SK-N-SH (cell line): ENCODE measurements at regions not wholly inside any gene's neighbourhood (a gene's known extent, or its start where the extent isn't known, plus 50 kb on each side); places are given as distances from the start of the nearest gene placed in this dataset.

Experiments used
- CTCF ChIA-PET: fragments of 300-600, 350-600 bp; formaldehyde crosslinking; extraction: SDS; loops from one replicate; lab custom pipeline; 2021; lab: Yijun Ruan, JAX
- POLR2A ChIA-PET: fragments of 350-600 bp; sonication (Branson Sonifier 250); formaldehyde crosslinking; extraction: SDS; loops from one replicate; lab custom pipeline; 2020; ENCODE audit warnings: antibody characterized with exemption, inconsistent platforms; lab: Yijun Ruan, JAX
- DNase-seq: peaks from one replicate; pipeline ENCODE4 v3.0.0; 2012
- H2AFZ ChIP-seq: fragments of 200-600 bp; sonication (generic); 2 replicates; pipeline ENCODE4 v1.8.1; 2016; ENCODE audit warnings: antibody characterized with exemption, mild to moderate bottlenecking, low read depth
- H3F3A ChIP-seq: fragments of 200-600 bp; sonication (generic); replicated peaks from 2 replicates; pipeline ENCODE3; 2016; ENCODE audit warnings: antibody characterized with exemption, mild to moderate bottlenecking; ENCODE audit not compliant: insufficient read depth
- H3K27ac ChIP-seq, 2 experiments: fragments of 200-500 bp in 1 of 2; fragments of 200-600 bp in 1 of 2; sonication (Bioruptor generic) in 1 of 2; sonication (generic), shearing (Covaris generic) in 1 of 2; 2 replicates each; pipeline versions ENCODE4 v1.5.1 to v1.6.1; 2014 to 2016; ENCODE audit warnings: low read depth in 2 of 2, inconsistent platforms in 1 of 2, low read length in 1 of 2, mild to moderate bottlenecking in 1 of 2, mixed read lengths in 1 of 2
- H3K27me3 ChIP-seq: fragments of 200-600 bp; sonication (generic), shearing (Covaris generic); 2 replicates; pipeline ENCODE4 v1.6.1; 2016; ENCODE audit warnings: mixed run types; ENCODE audit not compliant: insufficient read depth
- H3K36me3 ChIP-seq, 2 experiments: fragments of 200-500 bp in 1 of 2; fragments of 200-600 bp in 1 of 2; sonication (Bioruptor generic) in 1 of 2; sonication (generic) in 1 of 2; replicated peaks in 1 of 2; 2 replicates each; pipeline versions ENCODE3 to v1.5.1; 2014 to 2016; ENCODE audit warnings: low read length in 1 of 2, mild to moderate bottlenecking in 1 of 2; ENCODE audit not compliant: insufficient read depth in 2 of 2, control insufficient read depth in 1 of 2
- H3K4me1 ChIP-seq, 2 experiments: fragments of 200-500 bp in 1 of 2; fragments of 200-600 bp in 1 of 2; sonication (Bioruptor generic) in 1 of 2; sonication (generic), shearing (Covaris generic) in 1 of 2; 2 replicates each; pipeline versions ENCODE4 v1.5.1 to v1.6.1; 2014 to 2016; ENCODE audit warnings: low read depth in 1 of 2, low read length in 1 of 2, mixed run types in 1 of 2; ENCODE audit not compliant: insufficient read depth in 2 of 2, control insufficient read depth in 1 of 2
- H3K4me2 ChIP-seq: fragments of 200-600 bp; sonication (generic), shearing (Covaris generic); 2 replicates; pipeline ENCODE4 v1.6.1; 2017; ENCODE audit warnings: mixed run types
- H3K4me3 ChIP-seq, 2 experiments: fragments of 200-500 bp in 1 of 2; fragments of 200-600 bp in 1 of 2; sonication (Bioruptor generic) in 1 of 2; sonication (generic), shearing (Covaris generic) in 1 of 2; 2 replicates each; pipeline versions ENCODE4 v1.5.1 to v1.8.1; 2014 to 2016; ENCODE audit warnings: low read depth in 2 of 2, inconsistent platforms in 1 of 2, low read length in 1 of 2, mild to moderate bottlenecking in 1 of 2, mixed read lengths in 1 of 2, moderate library complexity in 1 of 2
- H3K79me2 ChIP-seq: fragments of 200-600 bp; sonication (generic); 2 replicates; pipeline ENCODE4 v1.8.1; 2017; ENCODE audit warnings: mild to moderate bottlenecking; ENCODE audit not compliant: insufficient read depth
- H3K9ac ChIP-seq: fragments of 200-600 bp; sonication (generic); 2 replicates; pipeline ENCODE4 v1.6.1; 2017; ENCODE audit warnings: mixed run types
- H3K9me2 ChIP-seq: fragments of 200-600 bp; sonication (generic); 2 replicates; pipeline ENCODE4 v1.6.1; 2017; ENCODE audit warnings: mixed run types
- H3K9me3 ChIP-seq: fragments of 200-600 bp; sonication (generic); 2 replicates; pipeline ENCODE4 v1.6.1; 2017; ENCODE audit warnings: mixed run types, mild to moderate bottlenecking, moderate library complexity
- H4K20me1 ChIP-seq: fragments of 200-600 bp; sonication (generic); 2 replicates; pipeline ENCODE4 v1.6.1; 2017; ENCODE audit warnings: mild to moderate bottlenecking, mixed run types; ENCODE audit not compliant: insufficient read depth
- CHD2 ChIP-seq: fragments of 150-350 bp; IDR thresholded peaks from 2 replicates; pipeline ENCODE4 v1.6.1; 2018; ENCODE audit warnings: low read length; ENCODE audit not compliant: partially characterized antibody
- ELF1 ChIP-seq: IDR thresholded peaks from 2 replicates; pipeline ENCODE4 v1.4.0; 2012
- NFIC ChIP-seq: IDR thresholded peaks from 2 replicates; pipeline ENCODE4 v1.4.0; 2012; ENCODE audit warnings: borderline replicate concordance
- REST ChIP-seq: IDR thresholded peaks from 2 replicates; pipeline ENCODE4 v1.6.1; 2012; ENCODE audit warnings: mild to moderate bottlenecking, low read depth, low read length, moderate library complexity
- RFX5 ChIP-seq: IDR thresholded peaks from 2 replicates; pipeline ENCODE4 v1.6.1; 2012; ENCODE audit warnings: mild to moderate bottlenecking, improper control_type of control experiment, low read length
- TAF1 ChIP-seq: IDR thresholded peaks from 2 replicates; pipeline ENCODE4 v1.6.1; 2012; ENCODE audit warnings: low read depth, mild to moderate bottlenecking, low read length, moderate library complexity, borderline replicate concordance
- TEAD4 ChIP-seq: IDR thresholded peaks from 2 replicates; pipeline ENCODE4 v1.4.0; 2012; ENCODE audit warnings: mild to moderate bottlenecking, borderline replicate concordance; ENCODE audit not compliant: insufficient read depth
- WGBS: methylation state at CpG from one replicate; pipeline ENCODE4 v1.1.6; 2017; ENCODE audit warnings: low lambda C conversion rate; 5-methylcytosine and 5-hydroxymethylcytosine counted together
- TF ChIP-seq, protein P1 (sequence below): fragments of 150-350 bp; IDR thresholded peaks from 2 replicates; pipeline ENCODE4 v1.6.1; 2016; ENCODE audit warnings: mild to moderate bottlenecking, low read depth, low read length

- H3K4me1 ChIP-seq = no peaks in the 10 kb centered on the region; a peak in 2 of 4 replicates
- no peaks in the 10 kb centered on the region for H3K36me3 ChIP-seq
- ChIA-PET POLR2A (no interaction called here), CTCF (interaction anchor here (1.0 to 1.4 kb wide), 2 partner anchors 190 to 281 kb away, joined by 3 read pairs; partner anchors contain the start of gene ETV1)
- no peaks in the 10 kb centered on the region for H3K79me2 ChIP-seq
- H3K4me2 ChIP-seq = no peak overlapping the region
- H3K27me3 ChIP-seq = no peaks in the 10 kb centered on the region
- TF ChIP-seq TEAD4 (no peak), TAF1 (no peak), CHD2 (no peak), REST (no peak), RFX5 (peak; percentile 64; the same call in 1 of the 2 replicates)
- TF ChIP-seq, protein P1, sequence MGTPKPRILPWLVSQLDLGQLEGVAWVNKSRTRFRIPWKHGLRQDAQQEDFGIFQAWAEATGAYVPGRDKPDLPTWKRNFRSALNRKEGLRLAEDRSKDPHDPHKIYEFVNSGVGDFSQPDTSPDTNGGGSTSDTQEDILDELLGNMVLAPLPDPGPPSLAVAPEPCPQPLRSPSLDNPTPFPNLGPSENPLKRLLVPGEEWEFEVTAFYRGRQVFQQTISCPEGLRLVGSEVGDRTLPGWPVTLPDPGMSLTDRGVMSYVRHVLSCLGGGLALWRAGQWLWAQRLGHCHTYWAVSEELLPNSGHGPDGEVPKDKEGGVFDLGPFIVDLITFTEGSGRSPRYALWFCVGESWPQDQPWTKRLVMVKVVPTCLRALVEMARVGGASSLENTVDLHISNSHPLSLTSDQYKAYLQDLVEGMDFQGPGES = no peak
- H3K27ac ChIP-seq = no peak overlapping the region
- H3K4me3 ChIP-seq = no peak overlapping the region
- DNase-seq = no peak
- no peaks in the 10 kb centered on the region for H3K9me2 ChIP-seq
- no peak overlapping the region for H3K9ac ChIP-seq
- no peaks in the 10 kb centered on the region for H3K9me3 ChIP-seq
- no peaks in the 10 kb centered on the region for H3F3A ChIP-seq
- no peak overlapping the region; the same call in 1 of the 2 replicates for H2AFZ ChIP-seq
- no peaks in the 10 kb centered on the region for H4K20me1 ChIP-seq
- 56% methylated on average over 2 of the region's 2 CpGs for WGBS
These were observed 280.8 kb downstream of the ETV1 start for GRCh38 chr7:13708670-13709069.

DNA sequence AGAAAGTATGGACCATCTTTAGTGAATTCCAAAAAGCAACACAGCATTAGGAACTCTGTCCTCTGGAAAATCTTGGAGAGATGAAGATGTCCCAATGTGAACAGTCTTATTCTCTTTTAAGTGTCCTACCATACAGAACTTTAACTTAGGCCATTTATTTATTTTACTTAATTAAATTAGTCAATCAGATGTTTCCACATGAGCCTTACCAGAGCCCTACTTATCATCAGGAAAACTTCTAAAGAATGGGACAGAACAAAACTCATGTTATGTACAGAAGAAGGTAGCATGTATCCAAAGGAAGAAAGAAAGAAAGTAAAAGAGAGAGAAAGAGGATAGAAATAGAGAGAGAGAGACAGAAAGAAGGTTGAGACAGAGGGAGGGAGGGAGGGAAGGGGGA lies 276.4 kb downstream of the ETV1 start:
- Histone ChIP-seq H3K4me1 (no peaks in the 10 kb centered on the region), H3K9ac (no peak overlapping the region), H3K4me3 (no peak overlapping the region), H3K36me3 (no peaks in the 10 kb centered on the region), H3K4me2 (no peak overlapping the region), H2AFZ (no peak overlapping the region), H3F3A (no peaks in the 10 kb centered on the region), H3K27me3 (no peaks in the 10 kb centered on the region), H3K79me2 (no peaks in the 10 kb centered on the region), H3K9me3 (no peaks in the 10 kb centered on the region), H3K9me2 (no peaks in the 10 kb centered on the region), H3K27ac (no peak overlapping the region), H4K20me1 (no peaks in the 10 kb centered on the region)
- TF ChIP-seq ELF1 (no peak), NFIC (no peak), TEAD4 (no peak)
- CTCF ChIA-PET = no interaction called here
- POLR2A ChIA-PET = no interaction called here
- no peak for DNase-seq
